Right ventricle myocardium superior (tissue), 1 donor: ENCODE measurements at regions not wholly inside any gene's neighbourhood (a gene's known extent, or its start where the extent isn't known, plus 50 kb on each side); places are given as distances from the start of the nearest gene placed in this dataset.
"Not testable (repeated sequence)": the region's sequence is repeated elsewhere in the genome, so short reads cannot be mapped to it uniquely, and the experiment has no call there.

Experiments used
- ATAC-seq: fragments of 200-7000 bp; cut with Tn5 transposase; one replicate; pipeline ENCODE4 v1.9.1; 2020; ENCODE audit warnings: mild to moderate bottlenecking; ENCODE audit not compliant: poor library complexity
- DNase-seq: peaks from one replicate; pipeline ENCODE4 v3.0.0-alpha.2; 2020
- intact Hi-C: fragments of 100-400 bp; cut with DNase I; formaldehyde crosslinking; loops from one replicate; pipeline ENCODE4 v1.11.2; 2022
- donor health status: DM: no; HTN: yes; CAD: no; lungs with severe emphysema.

DNA sequence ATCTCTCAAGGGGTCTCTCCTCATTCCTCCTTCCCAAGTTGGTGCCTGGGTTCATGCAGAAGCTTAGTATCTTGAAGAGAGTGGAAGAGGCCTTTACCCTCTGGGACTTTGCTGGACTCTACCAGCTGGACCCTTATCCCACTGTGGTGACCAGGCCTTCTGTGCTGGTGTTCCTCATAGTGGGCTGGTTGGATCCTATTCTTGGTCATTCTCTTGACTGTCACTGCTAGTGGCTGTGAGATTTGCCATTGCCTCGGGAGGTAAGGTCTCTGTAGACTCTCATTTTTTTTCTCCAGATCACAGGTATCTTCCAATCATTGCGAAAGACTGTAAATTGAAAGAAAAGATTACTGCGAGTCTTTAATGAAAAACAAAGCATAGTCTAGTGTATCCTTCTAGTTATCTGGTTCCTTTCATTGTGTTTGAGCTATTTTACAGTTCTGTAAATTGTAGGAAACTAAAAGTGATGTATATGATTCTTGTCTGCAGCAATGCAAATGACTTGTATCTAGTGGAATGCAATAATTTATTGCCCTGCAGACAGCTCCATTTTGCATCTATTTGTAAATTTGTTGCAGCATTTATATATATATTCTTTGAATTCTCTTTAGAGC is 217.9 kb downstream of the AEBP2 start:
- intact Hi-C loops = no loop called here
- ATAC-seq = no peak
- DNase-seq = no peak

DNA sequence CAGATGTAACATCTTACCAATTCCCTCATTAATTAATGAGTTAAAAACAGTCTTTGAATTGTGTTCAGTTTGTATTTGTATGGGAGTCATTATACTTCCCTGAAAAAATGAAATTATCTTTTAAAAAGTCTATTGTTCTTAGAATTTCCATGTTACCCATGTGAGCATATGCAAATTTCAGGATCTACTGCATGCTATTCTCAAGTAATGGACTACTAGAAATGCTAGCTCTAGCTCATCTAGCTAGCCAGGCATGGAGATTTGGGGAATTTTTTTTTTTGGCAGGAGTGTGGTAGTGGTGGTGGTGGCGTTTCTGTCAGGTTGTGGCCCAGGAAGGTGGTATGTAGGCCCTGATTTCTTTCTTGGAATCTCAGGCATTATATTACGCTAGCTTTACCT is 218.4 kb downstream of the AEBP2 start:
- intact Hi-C loops = no loop called here
- ATAC-seq (no peak), DNase-seq (no peak)

GRCh38 chr12:19659086-19659485 is 219.8 kb downstream of the AEBP2 start:
- ATAC-seq = no peak
- no peak for DNase-seq
- intact Hi-C loops = no loop called here

DNA sequence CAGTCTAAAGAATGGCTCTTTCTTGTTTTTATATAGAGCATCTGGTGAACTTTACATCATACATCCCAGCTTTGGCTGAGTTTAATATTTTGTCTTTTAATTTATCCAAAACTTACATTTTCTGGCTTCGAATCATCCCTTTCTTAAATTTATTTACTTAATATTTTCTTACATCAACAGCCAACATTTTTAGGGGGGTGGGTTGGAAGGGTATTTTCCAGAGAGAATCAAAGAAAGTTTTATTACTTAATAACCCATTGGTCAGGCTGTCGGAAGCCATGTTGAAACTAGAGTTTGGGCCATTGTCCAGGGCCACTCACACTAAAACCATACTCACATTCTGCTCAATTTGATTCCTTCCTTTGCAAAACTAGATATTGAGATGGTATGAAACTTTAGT is 220.2 kb downstream of the AEBP2 start:
- ATAC-seq = no peak
- intact Hi-C loops = no loop called here
- DNase-seq = no peak

- intact Hi-C loops = no loop called here
- DNase-seq = no peak
- ATAC-seq = no peak
These were observed 226.0 kb downstream of the AEBP2 start for GRCh38 chr12:19665121-19665900.

DNA sequence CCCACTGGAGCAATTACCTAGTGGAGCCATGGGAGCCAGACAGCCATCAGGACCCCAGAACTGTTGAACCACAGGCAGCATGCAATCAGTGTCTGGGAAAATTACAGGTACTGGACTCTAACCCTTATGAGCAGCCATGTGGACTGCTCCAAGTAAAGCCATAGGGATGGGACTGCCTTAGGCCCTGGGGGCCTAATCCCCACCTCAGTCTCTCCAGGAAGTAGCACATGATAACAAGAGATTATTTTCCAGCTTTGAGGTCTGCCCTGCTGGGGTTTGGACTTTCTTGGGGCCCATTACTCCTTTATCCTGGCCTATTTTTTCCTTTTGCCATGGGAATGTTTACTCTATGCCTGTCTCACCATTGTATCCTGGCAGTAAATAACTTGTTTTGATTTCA is 226.8 kb downstream of the AEBP2 start:
- ATAC-seq = no peak
- no peak for DNase-seq
- intact Hi-C loops = no loop called here

- ATAC-seq = no peak
- no peak for DNase-seq
- intact Hi-C loops = no loop called here
These were observed 230.5 kb downstream of the AEBP2 start for GRCh38 chr12:19669793-19670192.

DNA sequence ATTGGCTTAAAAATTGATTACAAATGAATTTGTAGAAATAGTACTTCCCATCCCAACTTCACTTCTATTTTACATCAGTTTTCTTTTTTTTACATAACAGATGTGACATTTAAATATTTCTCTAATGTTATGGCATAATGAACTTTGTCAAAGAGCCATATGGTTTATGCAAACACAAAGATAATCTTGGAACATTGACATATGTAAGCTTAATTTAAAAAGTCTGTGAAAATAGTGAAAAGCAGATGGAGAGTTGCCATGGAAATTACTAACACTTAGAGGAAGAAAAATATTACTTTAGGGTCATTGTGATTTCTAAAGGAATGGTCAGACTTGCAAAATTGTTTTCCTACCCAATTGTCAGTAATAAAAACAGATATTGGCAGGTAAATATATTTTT is 232.4 kb downstream of the AEBP2 start:
- no peak for ATAC-seq
- intact Hi-C loops = no loop called here
- no peak for DNase-seq

DNA sequence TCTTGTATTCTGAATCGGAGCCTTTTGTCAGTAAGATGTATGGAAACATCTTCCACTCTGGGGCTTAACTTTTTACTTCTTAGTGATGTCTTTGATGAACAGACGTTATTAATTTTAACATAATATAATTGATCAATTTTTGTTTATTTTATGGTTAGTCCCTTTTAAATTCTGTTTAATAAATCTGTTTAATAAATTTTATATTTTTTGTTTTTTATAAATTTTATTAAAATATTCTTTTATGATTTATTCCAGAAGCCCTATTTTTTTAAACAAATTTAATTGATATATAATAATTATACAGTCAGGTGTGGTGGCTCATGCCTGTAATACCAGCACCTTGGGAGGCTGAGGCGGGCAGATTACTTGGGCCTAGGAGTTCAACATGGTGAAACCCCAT is 235.1 kb downstream of the AEBP2 start:
- intact Hi-C loops = no loop called here
- ATAC-seq (no peak), DNase-seq (no peak)

DNA sequence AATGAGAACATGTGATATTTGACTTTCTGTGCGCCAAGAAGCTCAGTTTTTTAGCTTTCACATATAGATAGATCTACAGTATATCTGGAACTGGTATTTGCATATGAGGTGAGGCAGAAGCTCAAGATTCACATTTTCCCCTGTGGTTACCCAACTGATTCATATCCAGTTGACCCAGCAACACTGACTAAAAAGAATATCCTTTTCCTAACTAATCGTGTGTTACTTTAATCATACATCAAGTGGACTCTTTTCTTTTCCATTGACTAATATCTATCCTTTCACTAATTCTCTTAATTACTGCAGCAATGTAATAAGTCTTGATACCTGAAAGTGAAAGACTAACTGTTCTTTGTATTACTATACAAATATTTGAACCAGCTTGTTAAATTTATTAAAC is 236.1 kb downstream of the AEBP2 start:
- intact Hi-C loops = no loop called here
- no peak for DNase-seq
- ATAC-seq = no peak

- ATAC-seq, intact Hi-C loops, DNase-seq: not testable (repeated sequence)
These were observed 239.2 kb downstream of the AEBP2 start for GRCh38 chr12:19678501-19678900.

GRCh38 chr12:19681007-19681406 is 241.7 kb downstream of the AEBP2 start:
- intact Hi-C loops = no loop called here
- DNase-seq = no peak
- ATAC-seq = no peak

- no peak for ATAC-seq
- intact Hi-C loops = no loop called here
- no peak for DNase-seq
These were observed 244.1 kb downstream of the AEBP2 start for GRCh38 chr12:19683178-19683927.

DNA sequence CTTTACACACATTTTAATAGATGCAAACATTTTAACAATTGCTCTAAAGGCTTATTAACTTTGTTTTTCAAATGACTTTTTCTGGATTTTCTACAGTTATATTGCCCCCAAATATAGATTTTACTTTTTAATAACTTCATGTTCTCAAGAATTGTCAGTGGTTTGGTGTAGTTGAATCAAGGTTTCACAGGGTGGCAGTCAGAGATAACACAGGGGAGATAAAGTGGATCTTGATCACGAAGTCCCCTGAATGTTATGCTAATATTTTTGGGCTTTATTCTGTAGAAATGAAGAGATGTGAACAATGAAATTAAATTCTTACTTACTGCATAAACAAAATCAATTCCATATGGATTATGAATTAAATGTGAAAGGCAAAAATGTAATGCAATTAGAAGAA is 248.1 kb downstream of the AEBP2 start:
- ATAC-seq = no peak
- intact Hi-C loops = no loop called here
- DNase-seq = no peak

GRCh38 chr12:19688532-19688931 is 249.2 kb downstream of the AEBP2 start:
- DNase-seq (no peak), ATAC-seq (no peak)
- intact Hi-C loops = no loop called here

DNA sequence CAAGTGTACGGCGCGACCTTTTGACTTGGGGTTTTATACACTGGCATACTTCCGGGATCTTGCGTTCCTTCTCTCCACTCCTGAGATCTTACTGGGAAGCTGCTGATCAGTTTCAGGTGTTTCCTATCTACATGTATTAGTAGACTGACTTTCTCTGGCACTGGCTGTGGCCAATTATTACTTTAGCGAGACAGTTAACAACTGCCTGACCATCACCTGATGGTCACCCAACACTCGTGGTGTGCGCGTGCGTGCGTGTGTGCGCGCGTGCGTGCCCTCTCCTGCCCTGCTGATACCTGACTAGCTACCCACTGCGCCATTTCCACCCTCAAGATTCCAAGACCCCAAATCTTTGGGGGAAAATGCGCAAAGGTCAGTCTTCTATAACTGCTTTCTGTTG is 249.9 kb downstream of the AEBP2 start:
- intact Hi-C loops = no loop called here
- DNase-seq = no peak

DNA sequence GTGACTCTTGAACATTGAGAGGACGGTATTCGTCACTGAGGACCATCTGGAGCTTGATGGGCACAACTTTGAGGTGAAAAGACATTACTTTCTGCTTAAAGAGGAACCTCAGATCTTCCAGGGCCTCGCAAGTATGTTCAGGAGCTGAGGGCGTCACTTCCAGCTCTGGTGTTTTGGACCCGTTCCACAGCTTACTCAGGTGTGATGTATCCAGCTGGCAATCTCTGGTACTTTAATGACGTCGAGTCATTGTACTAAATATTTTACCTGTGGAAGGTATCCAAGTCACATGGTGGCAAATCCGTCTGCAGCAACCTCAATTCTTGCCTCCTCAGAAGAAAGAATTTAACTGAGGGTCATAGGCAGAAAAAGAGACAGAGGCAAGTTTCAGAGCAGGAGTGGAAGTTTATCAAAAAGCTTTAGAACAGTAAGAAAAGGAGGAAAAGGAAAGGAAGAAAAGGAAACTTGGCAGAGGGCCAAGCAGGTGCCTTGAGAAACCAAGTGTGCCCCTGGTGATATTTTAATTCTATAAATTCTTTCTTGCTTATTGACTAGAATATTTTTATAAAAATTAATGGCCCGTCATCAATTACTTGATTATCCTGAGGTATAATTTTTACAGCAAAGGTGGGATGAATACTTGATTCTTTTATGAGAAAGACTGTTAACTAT is 250.6 kb downstream of the AEBP2 start:
- no peak for ATAC-seq
- intact Hi-C loops = no loop called here

More for the DNA sequence above, 249.9 kb downstream of the AEBP2 start:
- ATAC-seq = no peak

DNA sequence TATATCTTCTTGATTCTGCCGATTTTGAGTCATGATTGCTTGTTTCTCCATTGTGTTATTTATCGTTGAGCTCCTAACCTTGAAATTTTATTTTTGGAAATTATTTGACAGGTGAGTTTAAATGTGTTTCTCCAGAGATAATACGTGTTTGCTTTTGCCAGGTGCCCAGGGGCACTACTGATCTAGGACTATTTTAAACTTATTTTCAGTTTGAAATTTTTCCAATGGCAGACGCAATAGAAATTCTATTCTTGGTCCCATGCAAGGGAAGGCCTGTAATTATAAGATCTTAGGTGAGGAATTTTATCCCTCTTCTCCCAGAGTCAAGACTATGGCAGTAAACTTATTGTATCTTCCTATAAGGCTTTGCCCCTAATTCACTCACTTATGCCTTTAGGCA is 252.8 kb downstream of the AEBP2 start:
- DNase-seq = no peak
- peak; percentile 88 for ATAC-seq
- intact Hi-C loops = no loop called here

More for the DNA sequence above, 250.6 kb downstream of the AEBP2 start:
- DNase-seq = no peak

- ATAC-seq (no peak), DNase-seq (no peak)
- intact Hi-C loops = no loop called here
These were observed 253.3 kb downstream of the AEBP2 start for GRCh38 chr12:19692566-19692965.
